Fibroblast of skin of scalp (primary cell): ENCODE measurements at regions not wholly inside any gene's neighbourhood (a gene's known extent, or its start where the extent isn't known, plus 50 kb on each side); places are given as distances from the start of the nearest gene placed in this dataset.
"Not testable (repeated sequence)": the region's sequence is repeated elsewhere in the genome, so short reads cannot be mapped to it uniquely, and the experiment has no call there.

Experiments
- DNase-seq: peaks from one replicate; pipeline ENCODE4 v3.0.0-alpha.2; 2013

DNA sequence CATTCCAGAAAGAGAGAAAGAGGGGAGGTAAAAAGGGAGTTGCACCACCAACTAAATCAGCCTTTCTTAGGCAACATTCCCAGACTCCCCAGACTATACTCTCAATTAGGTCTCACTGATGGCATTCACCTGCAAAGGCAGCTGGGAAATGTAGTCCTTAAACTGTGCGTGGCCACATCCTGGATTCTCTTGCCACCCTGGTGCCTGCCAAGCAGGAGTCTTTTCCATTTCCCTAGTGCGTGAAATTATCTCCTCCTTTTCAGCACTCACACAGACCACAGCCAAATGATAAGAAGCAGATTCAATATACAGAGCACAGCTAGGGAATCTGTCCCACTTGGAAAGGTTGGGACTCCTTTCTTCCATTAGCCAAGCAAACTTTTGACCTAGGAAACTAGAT, 298.0 kb downstream of the ANAPC1 start:
- DNase-seq: not testable (repeated sequence)

DNA sequence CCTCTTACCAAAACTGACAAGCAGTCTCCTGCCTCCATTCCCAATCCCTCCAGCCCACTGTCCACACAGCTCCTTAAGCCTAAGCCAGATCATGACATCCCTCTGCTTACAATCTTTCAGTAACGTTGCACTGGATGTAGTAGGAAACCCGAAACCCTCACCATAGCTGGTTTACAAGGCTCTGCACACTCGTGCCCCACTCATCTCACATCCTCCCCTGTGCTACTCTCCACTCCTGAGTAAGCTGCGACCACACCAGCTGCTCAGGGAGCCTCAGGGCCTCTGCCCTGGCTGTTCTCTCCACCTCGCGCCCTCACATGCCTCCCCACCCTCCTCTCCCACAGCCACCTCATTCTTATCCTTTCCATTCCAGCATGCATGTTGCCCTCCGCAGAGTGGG, 288.9 kb downstream of the ANAPC1 start:
- not testable (repeated sequence) for DNase-seq

DNA sequence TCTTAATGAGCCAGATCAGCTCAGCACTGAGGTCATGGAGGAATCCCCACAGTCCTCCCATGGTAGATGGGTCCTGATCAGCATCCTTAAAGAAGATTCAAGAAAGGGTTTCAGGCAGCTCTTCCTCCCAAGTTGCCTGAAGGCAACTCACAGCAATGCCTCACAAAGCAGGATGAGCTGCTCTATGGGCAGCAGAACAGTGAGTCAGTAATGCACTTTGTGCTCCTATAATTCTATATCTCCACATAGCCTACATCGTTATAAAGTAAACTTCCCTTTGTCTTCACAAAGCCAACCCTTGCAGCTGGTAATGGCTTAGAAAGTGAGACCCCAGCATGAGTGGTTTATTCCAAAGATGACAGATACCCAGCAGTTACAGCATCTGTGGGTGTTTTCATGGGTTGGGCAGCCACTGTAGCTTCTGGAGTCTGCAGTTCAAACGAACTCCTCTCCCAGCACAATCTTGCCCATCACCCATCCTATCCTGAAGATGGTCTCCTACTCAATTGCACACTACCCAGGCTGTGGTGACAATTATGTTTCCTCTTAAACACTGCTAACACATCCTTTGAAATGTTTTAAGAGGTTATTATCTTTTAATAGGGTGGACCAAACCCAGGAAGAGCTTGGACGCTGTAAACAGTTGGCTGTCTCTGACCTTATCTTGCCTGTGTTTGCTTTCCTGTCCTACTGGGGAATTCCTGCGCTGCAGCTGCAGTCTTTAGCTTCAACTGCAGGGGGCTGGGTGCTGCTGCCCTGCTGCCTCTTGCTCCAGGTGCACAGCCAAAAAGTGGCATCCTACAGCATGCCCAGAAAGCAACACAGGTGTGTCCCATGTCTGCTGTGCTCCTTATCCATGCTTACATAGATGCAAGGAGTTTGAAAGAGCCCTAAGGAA, 286.9 kb downstream of the ANAPC1 start:
- DNase-seq: not testable (repeated sequence)

DNA sequence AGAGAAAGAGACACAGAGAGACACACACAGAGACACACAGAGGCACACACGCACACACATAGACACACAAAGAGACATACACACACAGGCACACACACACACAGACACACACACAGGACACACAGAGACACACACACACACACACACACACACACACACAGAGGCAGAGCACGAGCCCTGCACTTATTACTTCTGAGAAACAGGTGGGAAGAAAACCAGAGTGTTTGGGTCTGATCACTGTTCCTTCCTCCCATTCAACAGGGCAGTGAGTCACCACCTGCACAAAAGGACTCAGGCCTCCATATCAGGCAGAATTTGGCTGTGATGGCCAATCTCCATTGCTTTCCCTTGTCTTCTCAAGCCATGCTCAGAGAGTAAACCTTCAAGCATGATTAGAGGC, 285.0 kb downstream of the ANAPC1 start:
- DNase-seq: not testable (repeated sequence)

DNA sequence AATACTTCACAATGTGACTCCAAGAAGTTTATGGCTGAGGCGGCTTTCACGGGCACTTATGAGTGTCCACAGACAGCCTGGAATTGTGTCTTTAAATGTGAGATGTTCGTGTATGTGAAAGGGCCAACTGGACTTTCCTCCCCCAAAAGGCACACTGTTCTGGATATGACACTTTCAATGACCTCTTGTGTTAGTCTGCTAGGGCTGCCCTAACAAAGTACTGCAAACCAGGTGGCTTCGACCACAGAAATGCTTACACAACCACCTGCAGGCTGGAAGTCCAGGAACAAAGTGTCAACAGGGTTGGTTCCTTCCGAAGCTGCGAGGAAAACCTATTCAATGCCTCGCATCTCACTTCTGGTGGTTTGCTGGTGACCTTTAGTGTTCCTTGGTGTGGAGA, 281.7 kb downstream of the ANAPC1 start:
- DNase-seq: not testable (repeated sequence)

DNA sequence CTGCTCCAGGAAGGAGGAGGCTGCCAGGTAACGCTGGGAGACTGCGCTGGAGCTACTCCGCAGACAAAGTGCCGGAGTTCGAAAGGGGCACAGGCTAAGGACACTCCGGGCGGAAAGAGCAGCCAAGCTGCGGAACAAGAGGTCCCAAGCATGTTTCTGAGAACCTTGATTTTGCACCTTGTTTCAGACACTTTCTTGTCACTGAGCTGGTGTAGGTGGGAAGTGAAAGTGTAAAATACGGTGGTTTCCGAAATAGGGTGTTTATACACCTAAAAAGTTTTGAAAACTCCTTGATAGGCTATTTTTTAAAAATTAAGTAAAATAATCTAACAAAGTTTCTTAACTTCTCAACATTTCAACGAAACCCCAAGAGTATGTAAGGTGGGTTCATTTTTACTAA, 278.2 kb downstream of the ANAPC1 start:
- DNase-seq: not testable (repeated sequence)

DNA sequence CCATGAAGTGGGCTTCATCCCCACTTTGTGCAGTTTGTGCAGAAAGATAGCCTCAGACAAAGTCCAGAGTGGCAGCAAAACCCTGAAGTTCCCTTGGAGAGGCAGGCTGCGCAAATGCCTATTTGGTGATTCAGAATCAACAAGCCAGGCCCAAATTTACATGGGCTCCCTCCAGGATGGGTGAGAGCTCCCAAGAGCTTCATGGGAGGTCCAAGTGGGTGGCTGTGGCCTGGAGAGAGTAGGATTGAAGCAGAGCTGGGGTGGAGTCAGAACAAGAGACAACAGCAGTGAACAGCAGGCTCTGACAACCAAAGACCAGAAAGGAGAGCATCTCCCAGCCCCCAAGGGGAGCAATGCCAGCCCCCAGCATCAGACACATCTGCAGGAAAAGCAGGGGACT, 277.4 kb downstream of the ANAPC1 start:
- not testable (repeated sequence) for DNase-seq

DNA sequence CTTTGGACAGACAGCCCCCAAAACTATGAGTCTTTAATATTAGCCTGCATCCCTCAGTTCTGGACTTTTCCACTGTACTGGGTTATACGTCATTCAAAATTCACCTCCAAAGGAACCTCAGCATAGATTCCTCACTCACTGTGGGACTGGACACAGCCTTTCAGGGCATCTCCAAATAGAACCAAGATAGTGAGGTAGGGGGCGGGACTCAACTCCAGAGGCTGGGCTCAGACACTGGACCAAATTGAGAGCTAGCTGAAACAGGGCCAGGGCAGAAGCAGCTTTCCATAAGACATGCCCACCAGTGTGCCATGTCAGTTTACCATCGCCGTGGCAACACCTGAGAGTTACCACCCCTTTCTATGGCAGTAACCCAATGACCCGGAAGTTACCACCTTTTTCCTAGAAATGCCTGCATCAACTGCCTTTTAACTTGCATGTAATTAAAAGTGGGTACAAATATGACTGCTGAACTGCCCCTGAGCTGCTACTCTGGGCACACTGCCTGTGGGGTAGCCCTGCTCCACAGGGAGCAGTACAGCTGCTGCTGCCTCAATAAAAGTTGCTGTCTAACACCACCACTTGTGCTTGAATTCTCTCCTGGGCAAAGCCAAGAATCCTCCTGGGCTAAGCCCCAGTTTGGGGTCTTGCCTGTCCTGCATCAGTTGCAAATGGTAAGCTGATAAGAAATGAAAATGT, 274.7 kb downstream of the ANAPC1 start:
- not testable (repeated sequence) for DNase-seq

DNA sequence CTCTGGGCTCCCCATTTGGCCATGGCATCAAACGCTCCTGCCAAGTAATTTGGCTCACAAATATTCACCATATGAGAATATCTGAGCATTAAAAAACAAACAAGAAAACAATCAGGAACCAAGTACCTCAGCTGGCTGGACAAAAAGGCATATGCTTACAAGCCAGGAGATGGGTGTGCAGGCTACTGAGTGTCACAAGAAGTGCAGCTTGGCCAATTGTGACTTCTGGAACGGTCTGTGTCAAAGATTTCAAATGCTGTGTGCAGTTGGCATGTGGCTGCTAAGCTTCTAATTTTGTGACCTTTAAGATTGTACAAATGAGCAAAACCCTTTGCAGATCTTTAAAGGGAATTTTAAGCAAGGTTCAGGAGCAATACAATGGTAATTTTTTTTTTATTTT, 274.0 kb downstream of the ANAPC1 start:
- not testable (repeated sequence) for DNase-seq

DNA sequence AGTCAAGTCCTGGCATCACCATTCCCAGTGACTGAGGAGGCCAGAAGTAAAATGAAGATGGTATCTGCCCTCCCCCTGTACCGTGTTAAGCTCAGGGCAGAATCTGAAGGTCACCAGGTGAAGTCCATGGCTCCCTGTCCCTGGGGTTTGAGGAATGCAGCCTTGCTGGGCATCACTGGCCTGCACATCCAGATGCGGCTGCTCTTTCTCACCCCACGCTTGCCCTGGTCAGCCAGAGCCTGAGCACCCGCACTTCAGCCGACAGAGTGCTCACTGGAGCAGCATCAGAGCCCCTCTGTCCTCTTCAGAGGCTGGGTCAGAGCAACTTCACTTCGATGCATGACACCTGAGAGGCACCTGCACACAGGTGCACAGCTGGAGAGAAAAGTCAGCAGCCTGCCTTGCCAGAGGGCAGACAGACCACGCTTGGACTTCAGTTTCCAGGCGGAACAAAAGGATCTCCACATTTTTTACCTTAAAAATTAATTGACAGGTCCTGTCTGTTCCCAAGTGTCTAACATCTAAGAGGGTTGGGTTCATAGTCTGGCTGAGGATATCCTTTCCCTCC, 267.3 kb downstream of the ANAPC1 start:
- DNase-seq: no peak

DNA sequence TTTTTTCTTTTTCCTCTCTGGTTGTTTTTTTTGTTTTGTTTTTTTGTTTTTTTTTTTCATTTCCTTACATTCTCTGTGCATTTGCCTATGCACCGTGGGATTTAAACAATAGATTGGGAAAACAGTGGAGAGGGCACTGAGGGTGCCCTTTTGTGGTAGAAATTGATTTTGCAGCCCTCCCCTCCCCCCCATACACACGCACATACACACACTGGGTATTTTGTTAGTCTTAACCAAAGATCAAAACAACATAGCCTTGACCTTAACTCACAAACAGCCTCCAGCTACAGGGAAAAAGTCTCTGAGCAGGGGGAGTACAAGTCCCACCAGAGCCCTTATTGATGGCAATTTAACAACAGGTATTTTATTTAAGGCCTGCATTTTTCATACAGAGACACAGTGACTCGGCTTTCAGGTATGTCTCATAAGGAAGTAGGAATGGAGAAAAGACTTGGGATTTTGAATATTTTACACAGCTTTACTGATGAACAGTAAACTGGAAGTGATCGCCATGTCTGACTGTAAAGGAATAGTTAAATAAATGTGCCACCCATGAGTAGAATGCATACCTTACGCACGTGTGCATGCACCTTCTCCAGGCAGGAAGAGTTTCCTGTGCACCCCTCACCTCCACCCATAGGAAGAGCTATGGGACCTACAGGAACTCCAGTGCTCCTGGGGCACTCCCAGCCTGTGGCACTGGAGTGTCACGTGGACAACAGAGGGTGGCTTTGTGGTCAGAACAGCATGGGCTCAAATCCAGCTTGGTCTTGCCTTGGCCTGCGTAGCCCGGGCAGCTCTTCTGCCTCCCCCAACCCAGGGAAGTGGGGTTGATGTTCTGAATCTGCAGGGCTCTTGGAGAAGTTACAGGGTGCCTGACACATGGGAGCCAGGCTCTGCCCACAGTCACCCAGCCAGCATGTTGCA, 266.4 kb downstream of the ANAPC1 start:
- DNase-seq: peak; percentile 53

DNA sequence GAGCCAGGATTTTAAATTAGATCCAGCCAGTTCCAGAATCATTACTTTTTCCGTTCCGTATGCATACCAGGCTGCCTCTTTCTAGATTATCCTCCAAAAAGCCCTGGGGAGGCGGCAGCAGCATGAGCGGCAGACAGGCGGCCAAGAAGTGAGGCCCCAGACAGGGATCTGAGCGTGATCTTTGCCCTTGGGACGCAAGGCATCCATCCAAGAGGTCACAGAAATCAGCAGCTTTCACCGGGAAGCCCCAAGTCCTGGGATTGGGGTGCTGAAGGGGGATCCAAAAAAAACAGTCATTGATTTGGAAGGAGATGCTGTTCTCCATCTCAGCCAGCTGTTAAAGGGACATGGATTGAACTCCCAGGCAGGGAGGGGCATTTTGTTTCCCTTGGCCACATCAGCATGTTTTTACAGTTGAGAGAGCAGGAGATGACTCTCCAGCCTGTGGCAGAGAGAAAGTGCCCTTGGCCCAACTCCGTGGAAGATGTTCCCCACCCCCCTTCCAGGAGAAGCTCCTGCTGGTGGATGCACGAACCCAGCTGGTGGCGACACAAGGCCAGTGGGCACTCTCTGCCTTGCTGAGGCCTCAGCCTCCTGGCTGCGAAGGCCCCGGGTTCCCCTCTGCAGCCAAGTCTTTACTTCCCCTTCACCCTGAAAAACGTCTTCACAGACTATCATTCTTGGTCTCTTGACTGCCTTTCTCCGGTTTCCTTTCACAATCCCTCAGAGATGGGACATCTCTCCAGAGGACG, 265.6 kb downstream of the ANAPC1 start:
- peak; percentile 69 for DNase-seq

DNA sequence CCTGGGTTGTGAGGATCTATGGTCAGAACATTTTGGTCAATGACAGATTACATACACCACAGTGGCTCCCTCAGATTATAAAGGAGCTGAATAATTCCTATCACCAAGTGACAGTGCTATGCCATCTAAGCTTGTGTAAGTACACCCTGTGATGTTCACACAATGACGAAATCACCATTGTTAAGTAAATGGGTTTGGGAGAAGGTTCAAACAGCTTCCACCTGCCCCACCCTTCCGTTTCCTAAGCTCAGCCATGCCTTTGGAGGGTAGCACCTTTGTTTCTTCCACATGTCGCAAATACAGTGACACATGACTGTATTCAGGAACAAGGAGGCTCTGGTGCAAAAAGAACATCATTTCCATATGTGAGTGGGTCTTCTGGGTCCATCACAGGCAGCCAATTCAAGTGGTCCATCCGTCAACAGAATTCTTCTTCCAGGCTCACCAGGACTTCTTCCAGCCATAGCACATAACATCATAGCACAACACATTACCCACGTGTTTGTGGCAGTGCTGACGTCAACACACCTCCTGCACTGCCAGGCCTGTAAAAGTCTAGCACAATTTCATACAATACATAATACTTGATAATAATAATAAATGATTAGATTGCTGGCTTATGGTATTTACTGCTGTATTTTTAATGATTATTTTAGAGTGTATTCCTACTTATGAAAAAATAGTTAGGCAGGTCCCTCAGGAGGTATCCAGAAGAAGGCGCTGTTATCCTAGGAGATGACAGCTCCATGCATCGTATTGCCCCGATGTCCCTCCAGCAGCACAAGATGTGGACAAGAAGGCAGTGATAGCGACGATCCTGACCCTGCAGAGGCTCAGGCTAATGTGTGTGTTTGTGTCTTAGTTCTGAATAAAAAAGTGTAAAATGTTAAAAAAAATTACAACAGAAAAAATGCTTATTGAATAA, 264.8 kb downstream of the ANAPC1 start:
- DNase-seq: no peak

DNA sequence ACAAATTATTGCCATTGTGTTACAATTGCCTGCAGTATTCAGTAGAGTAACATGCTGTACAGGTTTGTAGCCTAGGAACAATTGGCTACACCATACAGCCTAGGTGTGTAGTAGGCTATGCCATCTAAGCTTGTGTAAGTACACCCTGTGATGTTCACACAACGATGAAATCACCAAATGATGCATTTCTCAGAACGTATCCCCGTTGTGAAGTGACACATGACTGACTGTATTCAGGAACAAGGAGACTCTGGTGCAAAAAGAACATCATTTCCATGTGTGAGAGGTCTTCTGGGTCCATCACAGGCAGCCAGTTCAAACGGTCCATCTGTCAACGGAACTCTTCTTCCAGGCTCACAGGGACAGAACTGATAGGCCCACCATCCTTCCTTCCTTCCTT, 263.7 kb downstream of the ANAPC1 start:
- no peak for DNase-seq

DNA sequence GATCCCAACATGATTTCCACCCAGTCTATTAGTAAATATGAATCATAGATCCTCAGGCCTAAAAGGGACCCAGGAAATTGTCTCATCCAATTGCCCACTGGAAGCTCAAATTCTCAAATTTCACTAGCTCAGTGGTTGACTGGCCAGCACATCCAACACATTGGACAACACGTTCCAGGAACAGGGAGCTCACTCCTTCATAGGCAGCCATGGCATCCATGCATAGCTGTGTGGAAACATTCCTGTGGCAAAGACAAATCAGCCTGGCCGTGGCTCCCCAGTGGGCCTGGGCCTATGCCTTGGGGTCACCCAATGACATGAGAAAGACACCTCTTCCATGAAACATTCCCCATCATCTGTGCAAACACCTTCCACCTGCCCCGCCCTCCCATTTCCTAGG, 261.1 kb downstream of the ANAPC1 start:
- peak; percentile 57 for DNase-seq

DNA sequence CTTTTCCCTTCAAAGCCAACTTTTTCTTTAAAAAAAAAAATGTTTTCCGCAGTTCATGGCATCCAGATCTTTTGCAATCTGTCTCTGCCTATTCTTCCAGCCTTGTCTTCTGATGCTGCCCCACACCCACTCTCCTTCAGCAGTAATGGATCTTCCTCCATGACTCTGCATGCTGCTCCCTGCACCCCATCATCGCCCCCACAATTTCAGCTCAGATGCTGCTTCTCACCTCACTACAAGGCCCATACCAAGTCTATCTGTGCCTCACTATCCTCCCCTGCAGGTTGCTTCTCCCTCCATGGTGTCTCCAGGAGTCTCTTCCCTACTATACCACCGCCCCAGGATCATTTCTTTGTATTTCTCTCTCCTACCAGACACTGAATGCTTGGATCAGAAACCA, 260.6 kb downstream of the ANAPC1 start:
- no peak for DNase-seq

DNA sequence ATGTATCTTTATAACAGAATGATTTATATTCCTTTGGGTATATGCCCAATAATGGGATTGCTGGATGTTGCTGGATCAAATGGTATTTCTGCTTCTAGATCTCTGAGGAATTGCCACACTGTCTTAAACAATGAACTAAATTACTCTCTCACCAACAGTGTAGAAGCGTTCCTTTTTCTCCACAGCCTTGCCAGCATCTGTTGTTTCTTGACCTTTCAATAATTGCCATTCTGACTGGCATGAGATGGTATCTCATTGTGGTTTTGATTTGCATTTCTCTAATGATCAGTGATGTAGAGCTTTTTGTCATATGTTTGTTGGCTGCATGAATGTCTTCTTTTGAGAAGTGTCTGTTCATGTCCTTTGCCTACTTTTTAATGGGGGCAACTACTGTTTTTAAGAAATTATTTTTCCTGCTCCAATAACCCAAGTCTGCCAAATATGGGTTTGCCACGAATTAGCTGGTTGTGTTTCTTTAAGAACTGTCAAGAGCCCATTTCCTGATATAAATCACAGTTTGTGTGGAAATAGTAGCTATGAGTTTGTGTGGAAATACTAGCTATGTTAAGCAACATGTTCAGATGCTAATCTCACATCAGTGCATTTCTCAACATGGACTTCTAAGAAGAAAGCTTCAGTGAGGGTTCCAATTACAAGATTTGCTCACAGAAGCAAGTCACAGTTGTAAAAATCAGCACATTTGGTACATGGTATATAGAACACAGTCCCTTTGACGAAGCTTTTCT, 259.4 kb downstream of the ANAPC1 start:
- peak; percentile 59 for DNase-seq

DNA sequence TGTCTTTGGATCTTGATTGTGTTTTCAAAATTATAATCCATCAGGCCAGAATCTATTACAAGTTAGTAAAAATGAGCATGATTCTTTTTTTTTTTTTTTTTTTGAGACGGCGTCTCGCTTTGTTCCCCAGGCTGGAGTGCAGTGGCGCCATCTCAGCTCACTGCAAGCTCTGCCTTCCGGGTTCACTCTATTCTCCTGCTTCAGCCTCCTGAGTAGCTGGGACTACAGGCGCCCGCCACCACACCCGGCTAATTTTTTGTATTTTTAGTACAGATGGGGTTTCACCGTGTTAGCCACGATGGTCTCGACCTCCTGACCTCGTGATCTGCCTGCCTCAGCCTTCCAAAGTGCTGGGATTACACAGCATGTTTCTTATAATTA, 258.8 kb downstream of the ANAPC1 start:
- DNase-seq: not testable (repeated sequence)

DNA sequence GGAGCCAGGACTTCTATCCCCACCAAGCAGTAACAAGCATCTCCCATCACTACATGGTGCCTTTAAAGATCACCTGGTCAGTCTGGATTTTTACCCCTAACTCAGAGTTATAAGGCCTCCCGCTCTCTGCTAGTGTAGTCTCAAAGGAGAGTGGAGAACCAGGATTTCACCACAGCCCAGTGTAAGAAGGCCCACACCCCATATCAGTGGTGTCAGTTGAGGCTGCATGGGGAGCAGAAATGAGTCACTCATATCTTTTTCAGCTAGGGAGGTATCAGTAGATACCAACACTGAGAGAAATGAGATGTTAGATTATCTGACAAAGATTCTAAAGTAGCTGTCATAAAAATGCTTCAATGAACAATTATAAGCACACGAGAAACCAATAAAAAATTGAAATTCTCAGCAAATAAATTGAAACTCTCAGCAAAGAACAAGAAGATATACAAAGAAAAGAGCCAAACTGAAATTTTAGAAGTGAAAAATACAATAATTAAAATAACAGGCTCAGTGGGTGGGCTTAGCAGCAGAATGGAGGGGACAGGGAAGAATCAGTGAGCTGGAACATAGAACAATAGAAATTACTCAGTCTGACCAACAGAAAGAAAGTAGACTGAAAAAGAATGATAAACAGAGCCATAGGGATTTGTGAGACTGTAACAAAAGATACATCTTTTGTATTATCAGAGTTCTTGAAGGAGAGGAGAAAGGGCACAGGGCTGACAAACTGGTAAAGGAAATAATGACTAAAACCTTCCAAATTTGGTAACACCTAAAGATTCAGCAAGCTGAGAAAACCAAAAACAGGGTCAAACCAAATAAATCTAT, 257.7 kb downstream of the ANAPC1 start:
- DNase-seq: no peak
